A172 (cell line): ENCODE measurements at regions not wholly inside any gene's neighbourhood (a gene's known extent, or its start where the extent isn't known, plus 50 kb on each side); places are given as distances from the start of the nearest gene placed in this dataset.
"Not testable (repeated sequence)": the region's sequence is repeated elsewhere in the genome, so short reads cannot be mapped to it uniquely, and the experiment has no call there.

Experiments
- DNase-seq: peaks from one replicate; pipeline ENCODE4 v3.0.0-alpha.2; 2015; ENCODE audit warnings: low spot score

DNA sequence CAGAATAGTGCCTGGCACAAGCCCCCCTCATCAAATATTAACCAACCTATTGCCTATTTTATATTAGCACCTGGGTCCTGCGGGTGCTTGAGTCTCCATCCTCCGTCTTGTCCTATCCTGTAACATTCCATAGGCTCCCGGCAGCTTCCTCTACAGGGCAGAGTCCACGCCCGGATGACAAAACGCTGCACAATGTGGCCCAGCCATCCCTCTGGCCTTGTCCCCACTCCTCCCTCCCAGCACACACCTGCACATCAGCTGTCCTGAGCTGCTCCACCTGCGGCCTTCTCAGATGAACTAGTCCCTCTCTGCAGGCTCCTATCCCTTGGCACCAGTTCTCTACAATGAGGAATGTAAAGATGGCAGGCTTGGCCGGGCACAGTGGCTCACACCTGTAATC, 153.5 kb upstream of the PDE1C start:
- DNase-seq: no peak

- DNase-seq: no peak
These were observed 153.0 kb upstream of the PDE1C start for GRCh38 chr7:32223071-32223650.

- DNase-seq: no peak
These were observed 152.2 kb upstream of the PDE1C start for GRCh38 chr7:32222251-32222900.

- no peak for DNase-seq
These were observed 151.5 kb upstream of the PDE1C start for GRCh38 chr7:32221736-32222135.

- DNase-seq: no peak
These were observed 150.8 kb upstream of the PDE1C start for GRCh38 chr7:32221056-32221455.

DNA sequence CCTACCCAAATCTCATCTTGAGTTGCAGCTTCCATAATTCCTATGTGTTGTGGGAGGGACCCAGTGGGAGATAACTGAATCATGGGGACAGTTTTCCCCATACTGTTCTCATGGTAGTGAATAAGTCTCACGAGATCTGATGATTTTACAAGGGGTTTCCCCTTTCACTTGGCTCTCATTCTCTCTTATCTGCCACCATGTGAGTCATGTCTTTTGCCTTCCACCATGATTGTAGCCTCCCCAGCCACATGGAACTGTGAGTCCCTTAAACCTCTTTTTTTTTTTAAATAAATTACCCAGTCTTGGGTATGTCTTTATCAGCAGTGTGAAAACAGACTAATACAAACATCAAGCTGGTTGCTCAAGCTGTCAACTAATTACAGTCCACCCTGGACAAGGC, 149.6 kb upstream of the PDE1C start:
- DNase-seq: peak; percentile 61

GRCh38 chr7:32219416-32219815, 149.2 kb upstream of the PDE1C start:
- no peak for DNase-seq

DNA sequence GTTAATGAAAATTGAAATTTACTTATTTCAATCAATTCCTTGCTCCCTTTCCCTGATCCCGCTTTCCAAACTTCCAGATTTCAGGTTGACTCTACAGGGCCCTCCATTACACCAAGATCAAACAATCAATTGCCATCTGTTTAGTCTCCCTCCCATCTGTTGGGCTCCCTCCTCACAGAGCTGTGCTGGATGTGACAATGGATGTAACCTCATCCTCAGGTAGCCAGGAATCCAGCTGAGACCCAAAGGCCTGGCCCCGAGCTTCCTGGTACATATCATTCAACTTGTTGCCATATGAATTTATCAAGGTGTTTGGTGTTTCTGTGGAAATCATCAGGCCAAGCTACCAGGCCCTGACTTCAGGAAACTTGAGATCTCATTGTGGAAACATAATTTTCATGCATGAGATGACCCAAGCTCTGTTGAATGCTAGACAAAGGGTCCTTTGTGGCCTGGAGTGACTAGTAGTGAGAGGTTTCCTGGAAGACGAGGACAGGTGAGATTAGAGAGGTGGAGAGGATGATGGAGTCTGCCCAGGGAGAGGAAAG, 148.6 kb upstream of the PDE1C start:
- no peak for DNase-seq

DNA sequence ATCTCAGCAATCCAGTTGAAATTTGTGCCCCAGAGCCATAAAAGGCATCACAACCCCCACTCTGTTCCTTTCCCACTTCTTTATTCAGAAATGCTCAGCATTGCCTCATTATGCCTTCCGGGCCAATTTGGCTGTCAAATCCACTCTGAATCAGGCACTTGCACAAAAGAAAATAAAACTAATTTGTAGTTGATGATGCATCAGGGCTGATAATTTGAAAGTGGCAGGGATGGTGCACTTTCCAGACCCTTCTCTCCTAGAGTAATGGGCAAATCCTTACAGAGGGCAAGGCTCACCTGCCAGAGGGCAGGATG, 147.9 kb upstream of the PDE1C start:
- no peak for DNase-seq

DNA sequence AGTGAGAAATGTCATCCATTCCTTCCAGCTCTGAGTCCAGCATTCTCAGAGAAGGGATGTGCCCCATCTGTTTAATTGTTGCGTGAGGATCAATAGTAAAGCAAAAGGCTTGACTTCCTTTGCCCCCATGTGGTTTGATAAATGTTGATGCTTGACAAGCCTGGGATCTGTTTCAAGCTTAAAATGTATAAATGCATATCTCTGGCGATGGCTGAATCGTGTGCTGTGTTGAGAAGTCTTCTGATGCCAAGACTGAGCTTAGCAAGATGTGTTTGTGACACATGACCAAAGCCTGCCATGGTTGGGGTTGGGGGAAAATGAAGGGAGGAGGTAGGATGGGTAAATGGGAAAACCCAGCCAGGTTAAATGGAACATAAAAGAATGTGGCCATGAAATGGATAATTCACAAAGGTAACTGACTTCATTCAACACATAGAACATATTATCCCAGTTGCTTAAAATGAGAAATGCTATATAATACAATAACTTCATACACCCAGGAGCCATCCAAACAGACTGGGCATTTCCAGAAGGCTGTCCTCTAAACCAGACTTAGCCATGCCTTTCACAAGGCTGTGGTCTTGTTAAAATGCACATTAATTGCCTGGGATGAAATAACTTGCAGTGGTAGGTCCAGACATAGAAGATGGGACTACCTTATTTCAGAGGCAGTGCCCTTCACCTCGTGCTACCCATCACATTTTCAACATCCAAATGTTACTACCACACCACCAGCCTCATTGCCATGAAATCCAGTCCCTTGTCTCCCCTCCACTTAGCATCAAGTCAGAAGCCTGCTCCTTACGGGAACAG, 147.3 kb upstream of the PDE1C start:
- no peak for DNase-seq

DNA sequence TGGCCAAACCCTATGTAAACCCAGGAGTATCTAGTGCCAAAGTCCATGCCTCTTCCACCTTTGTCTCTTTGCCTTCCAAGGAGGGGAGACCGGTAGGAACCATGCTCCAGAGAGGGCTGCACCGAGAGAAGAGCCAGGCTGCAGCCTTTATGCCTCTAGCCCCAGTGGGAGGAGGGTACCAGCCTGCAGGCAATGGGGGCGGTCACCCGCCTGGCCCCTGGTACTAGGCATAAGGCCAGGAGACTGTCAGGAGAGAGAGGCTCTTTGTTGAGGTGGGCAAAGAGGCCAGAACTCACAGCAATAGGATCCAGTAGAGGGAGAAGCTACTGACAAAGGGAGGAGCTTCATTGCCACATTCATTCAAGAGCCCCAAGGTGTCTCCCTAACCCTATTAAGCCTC, 146.6 kb upstream of the PDE1C start:
- no peak for DNase-seq

- no peak for DNase-seq
These were observed 145.5 kb upstream of the PDE1C start for GRCh38 chr7:32215697-32216096.

- DNase-seq: no peak
These were observed 144.7 kb upstream of the PDE1C start for GRCh38 chr7:32214913-32215312.

GRCh38 chr7:32212321-32212720, 142.1 kb upstream of the PDE1C start:
- no peak for DNase-seq

- peak; percentile 20 for DNase-seq
These were observed 136.8 kb upstream of the PDE1C start for GRCh38 chr7:32206987-32207386.

DNA sequence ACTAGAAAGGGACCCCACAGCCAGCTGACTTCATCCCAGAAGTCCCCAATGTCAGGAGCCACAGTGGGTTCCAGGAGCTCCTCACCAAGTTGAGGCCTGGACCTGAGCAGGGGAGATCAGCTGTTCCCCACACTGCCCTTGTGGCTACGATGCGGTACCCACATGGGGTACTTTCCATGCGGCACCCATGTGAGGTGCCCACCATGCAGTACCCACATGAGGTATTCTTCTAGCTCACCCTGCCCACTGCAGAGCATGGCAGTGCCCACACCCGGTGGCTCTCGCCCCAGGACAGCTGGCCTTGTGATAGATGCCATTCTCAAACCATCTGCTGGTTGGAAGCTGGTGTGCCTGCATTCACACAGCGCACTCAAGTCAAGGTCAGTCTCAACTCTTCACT, 136.3 kb upstream of the PDE1C start:
- DNase-seq: no peak

DNA sequence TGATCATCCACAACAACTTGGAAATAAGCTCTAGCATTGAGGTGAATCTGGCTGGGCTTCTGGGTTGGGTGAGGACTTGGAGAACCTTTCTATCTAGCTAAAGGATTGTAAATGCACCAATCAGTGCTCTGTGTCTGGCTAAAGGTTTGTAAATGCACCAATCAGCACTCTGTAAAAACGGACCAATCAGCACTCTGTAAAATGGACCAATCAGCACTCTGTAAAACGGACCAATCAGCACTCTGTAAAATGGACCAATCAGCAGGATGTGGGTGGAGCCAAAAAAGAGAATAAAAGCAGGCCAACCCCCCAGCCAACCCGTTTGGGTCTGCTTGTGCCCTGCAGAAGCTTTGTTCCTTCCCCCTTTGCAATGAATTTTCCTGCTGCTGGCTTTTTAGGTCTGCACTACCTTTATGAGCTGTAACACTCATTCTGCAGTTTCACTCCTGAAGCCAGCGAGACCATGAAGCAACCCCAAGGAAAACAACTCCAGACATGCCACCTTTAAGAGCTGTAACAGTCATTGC, 135.2 kb upstream of the PDE1C start:
- DNase-seq: not testable (repeated sequence)

DNA sequence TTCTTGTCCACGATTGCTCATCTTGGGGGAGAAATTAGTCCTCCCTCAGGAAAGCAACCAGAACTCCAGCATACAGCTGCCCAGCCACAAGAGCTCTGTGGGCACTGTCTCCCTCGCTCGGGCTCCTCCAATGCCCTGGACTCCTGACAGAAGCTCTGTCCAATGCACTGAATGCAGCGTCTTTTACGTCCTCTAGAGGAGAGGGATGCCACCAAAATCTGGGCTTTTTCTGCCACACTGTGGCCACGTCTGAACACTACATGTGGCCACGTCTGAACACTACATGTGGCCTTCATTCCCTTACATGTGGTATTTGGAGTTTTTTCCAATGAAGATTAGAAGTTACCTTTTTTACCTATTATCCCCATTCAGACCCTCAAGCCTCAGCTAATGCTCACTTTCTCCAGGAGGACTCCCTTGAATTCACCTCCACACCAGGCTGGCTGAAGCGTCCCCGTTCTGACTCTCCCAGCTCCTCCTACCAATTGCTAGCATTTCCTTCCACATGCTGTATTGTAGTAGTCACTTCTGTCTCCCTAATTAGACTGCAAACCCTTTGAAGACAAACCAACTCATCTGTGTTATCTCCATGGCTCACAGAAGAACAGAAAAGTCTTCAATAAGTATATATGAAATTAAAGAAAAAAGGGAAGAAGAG, 134.3 kb upstream of the PDE1C start:
- peak; percentile 98 for DNase-seq

GRCh38 chr7:32200646-32201045, 130.4 kb upstream of the PDE1C start:
- DNase-seq: no peak

DNA sequence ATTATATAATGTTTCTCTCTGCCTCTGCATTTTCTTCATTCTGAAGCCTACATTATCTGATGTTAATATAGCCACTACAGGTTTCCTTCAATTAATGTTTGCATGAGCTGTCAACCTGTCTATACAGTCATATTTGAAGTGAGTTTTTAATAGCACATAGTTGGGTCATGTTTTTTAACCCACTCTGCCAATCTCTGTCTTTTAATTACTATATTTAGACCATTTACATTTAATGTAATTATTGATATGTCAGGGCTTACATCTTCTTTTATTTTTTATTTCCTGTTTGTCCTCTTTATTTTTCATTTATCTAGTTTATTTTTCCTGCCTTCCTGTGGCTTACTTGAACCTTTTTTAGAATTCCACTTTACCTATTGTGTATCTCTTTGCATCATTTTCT, 124.3 kb upstream of the PDE1C start:
- no peak for DNase-seq

GRCh38 chr7:32191305-32191704, 121.1 kb upstream of the PDE1C start:
- no peak for DNase-seq

DNA sequence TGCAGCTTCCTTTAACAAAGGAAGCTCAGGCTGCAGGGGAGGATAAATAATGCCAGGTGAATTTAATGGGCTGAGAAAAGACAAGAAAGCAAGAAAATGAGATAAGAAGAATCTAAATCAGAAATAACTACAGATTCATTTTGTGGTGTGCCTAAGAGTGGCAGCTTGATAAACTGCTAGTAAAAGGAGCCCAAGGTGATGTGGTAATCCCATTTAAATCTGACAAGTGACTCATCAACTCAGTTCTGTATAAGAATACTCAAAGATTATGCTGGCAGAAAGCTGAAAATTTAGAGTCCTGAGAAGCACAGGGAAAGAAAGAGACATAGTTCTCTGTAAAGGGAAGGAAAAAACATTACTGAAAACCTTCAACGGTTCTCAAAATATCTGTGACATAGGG, 109.4 kb upstream of the PDE1C start:
- peak; percentile 91 for DNase-seq
